ENCODE measurements at regions not wholly inside any gene's neighbourhood (a gene's known extent, or its start where the extent isn't known, plus 50 kb on each side); places are given as distances from the start of the nearest gene placed in this dataset.

GRCh38 chr13:103531278-103531677 is 465.1 kb upstream of the SLC10A2 start:
- Histone ChIP-seq H3K27ac (ENCODE audit: low read depth, low read length) (no peak overlapping the region), H3K4me3 (ENCODE audit: low read length) (no peak overlapping the region), H3K9ac (ENCODE audit: extremely low read depth, low read length, poor library complexity, severe bottlenecking) (no peak overlapping the region), H3K36me3 (ENCODE audit: control insufficient read depth, insufficient read depth, low read length) (no peaks in the 10 kb centered on the region), H3K27me3 (ENCODE audit: control insufficient read depth, insufficient read depth, low read length, poor library complexity, severe bottlenecking) (no peaks in the 10 kb centered on the region), H3K9me3 (ENCODE audit: control insufficient read depth, low read length) (no peaks in the 10 kb centered on the region), H3K4me1 (ENCODE audit: control insufficient read depth, insufficient read depth, low read length) (no peaks in the 10 kb centered on the region)
- Mint-ChIP-seq H3K4me3 (no peak overlapping the region), H3K36me3 (ENCODE audit: low read depth) (no peaks in the 10 kb centered on the region), H3K27me3 (ENCODE audit: insufficient read depth) (no peaks in the 10 kb centered on the region), H3K9me3 (no peaks in the 10 kb centered on the region), H3K27ac (no peak overlapping the region), H3K4me1 (peaks cover 15% of the 10 kb centered on the region)
- WGBS, 2 experiments (ENCODE audit: insufficient coverage in 1 of 2, insufficient read length in 1 of 2) = 100% methylated on average over 1 of the region's 1 CpG
- TF ChIP-seq CTCF (conservative IDR thresholded peaks at IDR 0.05) = no peak
- no peak for DNase-seq

- Histone ChIP-seq H3K36me3 (ENCODE audit: control insufficient read depth, insufficient read depth, low read length) (no peaks in the 10 kb centered on the region), H3K4me3 (ENCODE audit: low read length) (no peak overlapping the region), H3K27me3 (ENCODE audit: control insufficient read depth, insufficient read depth, low read length, poor library complexity, severe bottlenecking) (no peaks in the 10 kb centered on the region), H3K9me3 (ENCODE audit: control insufficient read depth, low read length) (no peaks in the 10 kb centered on the region), H3K27ac (ENCODE audit: low read depth, low read length) (no peak overlapping the region), H3K9ac (ENCODE audit: extremely low read depth, low read length, poor library complexity, severe bottlenecking) (no peak overlapping the region), H3K4me1 (ENCODE audit: control insufficient read depth, insufficient read depth, low read length) (no peaks in the 10 kb centered on the region)
- no peak overlapping the region for H3K4me3 Mint-ChIP-seq
- no peaks in the 10 kb centered on the region for H3K36me3 Mint-ChIP-seq (ENCODE audit: low read depth)
- no peak for DNase-seq
- H3K27me3 Mint-ChIP-seq (ENCODE audit: insufficient read depth) = no peaks in the 10 kb centered on the region
- H3K4me1 Mint-ChIP-seq = peaks cover 14% of the 10 kb centered on the region
- H3K27ac Mint-ChIP-seq = no peak overlapping the region
- H3K9me3 Mint-ChIP-seq = no peaks in the 10 kb centered on the region
- TF ChIP-seq CTCF (conservative IDR thresholded peaks at IDR 0.05) = no peak
- 91% methylated on average over 1 of the region's 2 CpGs; no CpG with 5 or more reads in 1 of the 2 experiments for WGBS, 2 experiments (ENCODE audit: insufficient coverage in 1 of 2, insufficient read length in 1 of 2)
Measured at GRCh38 chr13:103528437-103528836, 462.2 kb upstream of the SLC10A2 start.

GRCh38 chr13:103525530-103525929 is 459.3 kb upstream of the SLC10A2 start:
- Mint-ChIP-seq H3K4me1 (peaks cover 5% of the 10 kb centered on the region), H3K4me3 (no peak overlapping the region), H3K27me3 (ENCODE audit: insufficient read depth) (no peaks in the 10 kb centered on the region), H3K27ac (no peak overlapping the region), H3K9me3 (no peaks in the 10 kb centered on the region), H3K36me3 (ENCODE audit: low read depth) (no peaks in the 10 kb centered on the region)
- H3K27ac ChIP-seq (ENCODE audit: low read depth, low read length) = no peak overlapping the region
- H3K36me3 ChIP-seq (ENCODE audit: control insufficient read depth, insufficient read depth, low read length) = no peaks in the 10 kb centered on the region
- H3K9ac ChIP-seq (ENCODE audit: extremely low read depth, low read length, poor library complexity, severe bottlenecking) = no peak overlapping the region
- DNase-seq = no peak
- H3K27me3 ChIP-seq (ENCODE audit: control insufficient read depth, insufficient read depth, low read length, poor library complexity, severe bottlenecking) = no peaks in the 10 kb centered on the region
- no peak overlapping the region for H3K4me3 ChIP-seq (ENCODE audit: low read length)
- no peaks in the 10 kb centered on the region for H3K9me3 ChIP-seq (ENCODE audit: control insufficient read depth, low read length)
- no peak for TF ChIP-seq CTCF (conservative IDR thresholded peaks at IDR 0.05)
- H3K4me1 ChIP-seq (ENCODE audit: control insufficient read depth, insufficient read depth, low read length) = no peaks in the 10 kb centered on the region
- WGBS, 2 experiments (ENCODE audit: insufficient coverage in 1 of 2, insufficient read length in 1 of 2) = 100% methylated on average over 1 of the region's 1 CpG; no CpG with 5 or more reads in 1 of the 2 experiments

Data from endodermal cell (in vitro differentiated cells).